ENCODE measurements at regions not wholly inside any gene's neighbourhood (a gene's known extent, or its start where the extent isn't known, plus 50 kb on each side); places are given as distances from the start of the nearest gene placed in this dataset.

DNA sequence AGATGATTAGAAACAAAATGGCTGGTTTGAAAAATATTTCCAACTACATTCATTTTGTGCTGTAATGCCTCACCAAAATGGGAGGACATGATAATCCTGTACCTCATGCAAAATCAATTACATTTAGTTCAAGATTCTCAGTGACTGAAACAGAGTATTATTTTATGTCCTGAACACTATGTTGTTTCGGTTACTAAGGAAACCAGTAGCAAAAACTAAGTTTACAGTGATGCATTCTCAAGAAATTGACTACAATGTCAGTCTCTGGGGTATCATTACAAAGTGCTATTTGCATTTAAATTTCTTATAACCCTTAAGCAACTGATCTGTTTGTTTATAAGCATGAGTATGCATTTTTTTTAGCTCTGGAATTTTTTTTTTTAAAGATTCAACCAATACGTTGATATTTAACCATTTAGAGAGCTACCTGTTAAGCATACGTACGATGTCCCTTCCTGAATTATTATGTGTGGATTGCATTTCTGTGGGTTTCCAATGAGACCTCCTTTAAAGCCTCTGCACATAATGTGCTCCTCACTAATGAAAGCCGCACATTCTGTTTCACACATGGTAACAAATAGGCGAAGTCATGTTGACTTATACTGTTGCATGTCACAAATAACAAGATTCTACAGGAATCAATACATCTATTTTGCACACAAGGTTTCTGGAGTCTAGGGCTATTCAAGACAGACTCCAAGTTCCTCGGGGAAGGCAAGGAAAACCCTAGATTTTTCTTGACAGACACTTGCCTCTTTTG lies 1035.7 kb downstream of the ADGRL2 start:
- Mint-ChIP-seq H3K27ac (ENCODE audit: unreplicated experiment) (no peak overlapping the region), H3K36me3 (ENCODE audit: unreplicated experiment) (no peaks in the 10 kb centered on the region), H3K4me3 (ENCODE audit: unreplicated experiment) (no peak overlapping the region), H3K9me3 (ENCODE audit: unreplicated experiment) (no peaks in the 10 kb centered on the region), H3K27me3 (ENCODE audit: unreplicated experiment) (no peaks in the 10 kb centered on the region), H3K4me1 (ENCODE audit: unreplicated experiment) (peaks cover 13% of the 10 kb centered on the region)
- no peak for DNase-seq (ENCODE audit: extremely low spot score, unreplicated experiment)
- TF ChIP-seq, protein P1, sequence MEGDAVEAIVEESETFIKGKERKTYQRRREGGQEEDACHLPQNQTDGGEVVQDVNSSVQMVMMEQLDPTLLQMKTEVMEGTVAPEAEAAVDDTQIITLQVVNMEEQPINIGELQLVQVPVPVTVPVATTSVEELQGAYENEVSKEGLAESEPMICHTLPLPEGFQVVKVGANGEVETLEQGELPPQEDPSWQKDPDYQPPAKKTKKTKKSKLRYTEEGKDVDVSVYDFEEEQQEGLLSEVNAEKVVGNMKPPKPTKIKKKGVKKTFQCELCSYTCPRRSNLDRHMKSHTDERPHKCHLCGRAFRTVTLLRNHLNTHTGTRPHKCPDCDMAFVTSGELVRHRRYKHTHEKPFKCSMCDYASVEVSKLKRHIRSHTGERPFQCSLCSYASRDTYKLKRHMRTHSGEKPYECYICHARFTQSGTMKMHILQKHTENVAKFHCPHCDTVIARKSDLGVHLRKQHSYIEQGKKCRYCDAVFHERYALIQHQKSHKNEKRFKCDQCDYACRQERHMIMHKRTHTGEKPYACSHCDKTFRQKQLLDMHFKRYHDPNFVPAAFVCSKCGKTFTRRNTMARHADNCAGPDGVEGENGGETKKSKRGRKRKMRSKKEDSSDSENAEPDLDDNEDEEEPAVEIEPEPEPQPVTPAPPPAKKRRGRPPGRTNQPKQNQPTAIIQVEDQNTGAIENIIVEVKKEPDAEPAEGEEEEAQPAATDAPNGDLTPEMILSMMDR (IDR thresholded peaks at IDR 0.05), result no peak

DNA sequence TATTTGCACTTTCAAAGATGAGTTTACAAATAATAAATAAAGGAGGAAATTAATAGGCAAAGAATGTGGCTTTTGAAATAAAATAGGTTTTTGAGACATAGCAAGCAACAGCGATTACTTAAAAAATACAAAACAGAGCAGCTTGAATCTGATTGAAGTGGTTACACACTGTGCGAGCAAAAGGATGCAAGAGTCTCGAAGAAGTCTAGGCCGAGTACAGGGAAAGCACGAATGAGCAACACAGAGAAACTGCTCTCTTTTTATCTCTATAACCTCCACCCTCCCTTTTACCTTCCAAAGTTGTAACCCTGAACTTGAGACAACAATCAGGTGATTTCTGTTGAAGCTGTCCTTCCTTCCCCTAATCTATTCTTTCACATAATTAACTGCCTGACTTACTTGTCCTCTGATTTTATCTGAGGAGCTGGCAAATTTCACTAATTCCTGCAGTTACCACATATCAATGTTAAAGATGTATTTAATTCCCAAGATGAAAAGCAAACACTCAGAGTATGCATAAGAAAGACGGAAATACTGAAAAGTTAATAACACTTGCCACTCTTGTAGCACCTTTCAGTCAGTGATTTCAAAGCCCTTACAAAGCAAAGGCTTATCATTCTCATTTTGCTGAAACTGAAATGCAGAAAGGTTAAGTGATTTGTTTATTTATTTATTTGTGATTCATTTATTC lies 1030.1 kb downstream of the ADGRL2 start:
- Mint-ChIP-seq H3K27me3 (ENCODE audit: unreplicated experiment) (no peaks in the 10 kb centered on the region), H3K4me1 (ENCODE audit: unreplicated experiment) (no peaks in the 10 kb centered on the region), H3K27ac (ENCODE audit: unreplicated experiment) (no peak overlapping the region), H3K9me3 (ENCODE audit: unreplicated experiment) (no peaks in the 10 kb centered on the region), H3K36me3 (ENCODE audit: unreplicated experiment) (no peaks in the 10 kb centered on the region), H3K4me3 (ENCODE audit: unreplicated experiment) (no peak overlapping the region)
- TF ChIP-seq, protein P1 (IDR thresholded peaks at IDR 0.05), result no peak
- DNase-seq (ENCODE audit: extremely low spot score, unreplicated experiment), result no peak

DNA sequence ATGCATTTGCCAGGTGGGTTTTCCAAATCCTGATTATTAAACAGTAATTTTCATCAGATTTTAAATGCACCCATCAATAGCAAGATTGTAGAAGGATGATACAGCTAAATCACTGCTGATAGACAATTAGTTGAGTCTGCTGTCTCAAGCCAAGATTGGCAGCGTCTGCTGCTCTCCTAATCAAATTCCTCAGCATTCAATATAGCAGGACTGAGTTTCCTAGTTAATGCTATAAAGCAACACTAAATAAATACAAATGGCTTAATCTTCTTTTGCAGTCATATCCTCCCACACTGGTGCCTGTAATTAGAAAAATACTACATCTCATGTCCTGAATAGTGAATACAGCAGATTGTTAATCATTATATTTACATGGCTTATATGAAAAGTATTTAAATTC lies 1028.8 kb downstream of the ADGRL2 start:
- no peaks in the 10 kb centered on the region for H3K36me3 Mint-ChIP-seq (ENCODE audit: unreplicated experiment)
- H3K27ac Mint-ChIP-seq (ENCODE audit: unreplicated experiment), result no peak overlapping the region
- TF ChIP-seq, protein P1 (IDR thresholded peaks at IDR 0.05), result no peak
- no peak overlapping the region for H3K4me3 Mint-ChIP-seq (ENCODE audit: unreplicated experiment)
- no peak for DNase-seq (ENCODE audit: extremely low spot score, unreplicated experiment)
- peaks cover 3% of the 10 kb centered on the region for H3K4me1 Mint-ChIP-seq (ENCODE audit: unreplicated experiment)
- H3K9me3 Mint-ChIP-seq (ENCODE audit: unreplicated experiment), result no peaks in the 10 kb centered on the region
- H3K27me3 Mint-ChIP-seq (ENCODE audit: unreplicated experiment), result no peaks in the 10 kb centered on the region

DNA sequence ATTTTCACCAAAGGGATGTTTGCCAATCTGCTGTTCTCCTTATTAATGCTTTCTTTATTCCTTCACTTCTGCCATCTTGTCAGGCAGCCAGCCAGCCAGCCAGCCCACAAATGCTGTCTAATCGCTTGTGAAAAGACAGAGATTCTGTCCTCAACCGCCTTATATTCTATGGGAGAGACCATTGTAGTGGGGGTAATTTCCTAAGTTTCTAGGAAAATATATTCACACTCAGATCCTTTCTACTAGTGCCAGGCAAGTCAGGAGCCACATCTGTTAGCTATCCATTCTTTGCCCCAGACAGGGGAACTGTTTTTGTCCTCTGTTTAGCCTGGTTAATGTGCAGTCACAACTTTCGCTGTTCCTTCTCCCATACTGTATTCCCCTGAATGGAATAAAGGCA lies 1023.1 kb downstream of the ADGRL2 start:
- Mint-ChIP-seq H3K36me3 (ENCODE audit: unreplicated experiment) (no peaks in the 10 kb centered on the region), H3K9me3 (ENCODE audit: unreplicated experiment) (no peaks in the 10 kb centered on the region), H3K4me3 (ENCODE audit: unreplicated experiment) (no peak overlapping the region), H3K4me1 (ENCODE audit: unreplicated experiment) (peaks cover 12% of the 10 kb centered on the region), H3K27ac (ENCODE audit: unreplicated experiment) (no peak overlapping the region), H3K27me3 (ENCODE audit: unreplicated experiment) (no peaks in the 10 kb centered on the region)
- TF ChIP-seq, protein P1 (IDR thresholded peaks at IDR 0.05), result no peak
- DNase-seq (ENCODE audit: extremely low spot score, unreplicated experiment), result no peak

DNA sequence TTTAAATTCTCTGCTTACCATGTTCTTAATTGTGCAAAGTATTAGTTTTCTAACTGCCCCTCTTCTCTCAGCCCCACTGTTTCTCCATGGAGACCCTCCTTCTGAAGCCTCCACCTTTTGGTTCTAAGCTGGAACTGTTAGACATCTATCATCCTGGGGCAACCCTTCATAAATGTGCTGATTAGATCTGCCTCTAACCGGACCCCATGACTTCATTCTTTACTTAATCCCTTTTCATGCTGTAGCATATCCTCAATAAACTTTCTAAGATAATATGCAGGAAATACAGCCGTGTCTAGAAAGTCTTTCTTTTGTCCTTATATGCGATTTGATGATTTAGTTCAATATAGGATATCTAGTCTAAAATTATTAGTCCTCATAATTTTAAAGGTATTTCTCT lies 1020.1 kb downstream of the ADGRL2 start:
- Mint-ChIP-seq H3K27ac (ENCODE audit: unreplicated experiment) (no peak overlapping the region), H3K9me3 (ENCODE audit: unreplicated experiment) (peaks cover 13% of the 10 kb centered on the region), H3K4me3 (ENCODE audit: unreplicated experiment) (no peak overlapping the region), H3K4me1 (ENCODE audit: unreplicated experiment) (peaks cover 13% of the 10 kb centered on the region), H3K36me3 (ENCODE audit: unreplicated experiment) (no peaks in the 10 kb centered on the region), H3K27me3 (ENCODE audit: unreplicated experiment) (no peaks in the 10 kb centered on the region)
- TF ChIP-seq, protein P1 (IDR thresholded peaks at IDR 0.05), result no peak
- DNase-seq (ENCODE audit: extremely low spot score, unreplicated experiment), result no peak

Data from osteocyte (in vitro differentiated cells).